Epithelial cell of esophagus (primary cell): ENCODE measurements at regions not wholly inside any gene's neighbourhood (a gene's known extent, or its start where the extent isn't known, plus 50 kb on each side); places are given as distances from the start of the nearest gene placed in this dataset.
A peak's percentile ranks its signal among the peaks of the same experiment; 100 is the strongest.

ENCODE experiments used
- DNase-seq: peaks from one replicate; pipeline ENCODE4 v3.0.0; 2010; ENCODE audit warnings: low read depth
- H3K4me3 ChIP-seq: 2 replicates; pipeline ENCODE4 v1.5.1; 2011; ENCODE audit warnings: mild to moderate bottlenecking, low read length, control low read depth
- CTCF ChIP-seq: IDR thresholded peaks from 2 replicates; pipeline ENCODE4 v1.5.1; 2011; ENCODE audit warnings: low read depth, mild to moderate bottlenecking, low read length, control low read depth, inconsistent platforms; ENCODE audit not compliant: insufficient read depth; ENCODE audit errors: missing control alignments

GRCh38 chr5:74432216-74432615 lies 208.3 kb downstream of the ENC1 start:
- no peak overlapping the region for H3K4me3 ChIP-seq
- peak; percentile 44 for DNase-seq
- no peak for TF ChIP-seq CTCF

DNA sequence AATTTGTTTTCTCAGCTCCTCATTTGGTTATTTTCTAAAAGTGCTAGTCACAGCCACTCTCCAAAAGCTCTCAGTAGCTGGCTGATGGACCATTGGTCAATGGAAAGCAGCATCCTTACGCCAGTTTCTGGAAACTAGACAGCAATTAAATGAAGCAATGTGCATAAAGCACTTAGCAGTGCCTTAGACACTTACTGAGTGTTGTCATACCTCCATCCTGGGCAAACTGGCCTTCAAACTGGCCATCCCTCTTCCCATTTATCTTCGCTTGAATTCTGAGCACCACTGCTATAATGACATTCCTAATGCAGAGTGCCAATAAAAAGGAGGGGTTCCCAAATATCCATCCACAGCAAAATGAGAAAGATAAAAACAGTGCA lies 209.2 kb downstream of the ENC1 start:
- no peak for TF ChIP-seq CTCF
- DNase-seq, result no peak
- H3K4me3 ChIP-seq, result no peak overlapping the region

- H3K4me3 ChIP-seq, result no peak overlapping the region
- no peak for TF ChIP-seq CTCF
- no peak for DNase-seq
Observed at GRCh38 chr5:74430631-74431289, 209.8 kb downstream of the ENC1 start.

- TF ChIP-seq CTCF, result no peak
- H3K4me3 ChIP-seq, result no peak overlapping the region
- no peak for DNase-seq
Observed at GRCh38 chr5:74429495-74429894, 211.0 kb downstream of the ENC1 start.

DNA sequence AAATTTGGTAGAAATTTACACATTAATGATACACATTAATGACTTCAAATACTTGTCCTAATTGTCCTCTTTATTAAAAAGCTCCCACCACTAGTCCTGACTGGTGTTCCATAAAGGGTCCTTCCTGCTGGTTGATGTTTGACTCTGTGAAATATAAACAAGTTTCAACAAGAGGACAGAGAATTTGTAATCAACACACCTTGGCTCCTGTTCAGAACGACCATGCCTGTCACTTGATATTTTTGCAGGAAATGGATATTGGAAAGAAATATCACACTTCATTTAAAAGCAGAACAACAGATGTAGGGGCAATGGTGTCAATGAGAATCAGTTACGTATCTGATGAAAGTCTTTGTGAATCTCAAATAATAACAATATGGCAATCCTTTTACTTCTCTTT lies 211.7 kb downstream of the ENC1 start:
- peak; percentile 49 for DNase-seq
- H3K4me3 ChIP-seq, result no peak overlapping the region
- TF ChIP-seq CTCF, result no peak

DNA sequence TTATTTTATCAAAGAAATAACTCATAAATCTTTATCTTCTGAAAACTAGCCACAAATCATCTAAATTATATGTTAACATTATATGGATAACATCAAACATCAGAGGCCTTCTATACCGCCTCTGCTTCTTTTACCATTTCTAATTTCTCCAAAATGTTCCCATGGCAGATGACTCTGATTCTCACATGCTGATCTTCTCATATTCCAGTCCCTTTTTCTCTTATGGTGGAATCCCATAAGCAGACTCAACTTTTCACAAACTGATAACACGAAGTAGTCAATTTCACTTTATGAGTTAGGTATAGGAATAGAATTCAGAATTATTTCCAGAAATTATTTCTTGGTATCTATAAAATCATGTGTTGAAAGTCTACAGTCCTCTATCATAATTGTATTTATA lies 212.3 kb downstream of the ENC1 start:
- DNase-seq, result no peak
- no peak for TF ChIP-seq CTCF
- H3K4me3 ChIP-seq, result no peak overlapping the region

GRCh38 chr5:74426506-74426905 lies 214.0 kb downstream of the ENC1 start:
- no peak for TF ChIP-seq CTCF
- no peak overlapping the region for H3K4me3 ChIP-seq
- no peak for DNase-seq
